ENCODE measurements at regions not wholly inside any gene's neighbourhood (a gene's known extent, or its start where the extent isn't known, plus 50 kb on each side); places are given as distances from the start of the nearest gene placed in this dataset.

DNA sequence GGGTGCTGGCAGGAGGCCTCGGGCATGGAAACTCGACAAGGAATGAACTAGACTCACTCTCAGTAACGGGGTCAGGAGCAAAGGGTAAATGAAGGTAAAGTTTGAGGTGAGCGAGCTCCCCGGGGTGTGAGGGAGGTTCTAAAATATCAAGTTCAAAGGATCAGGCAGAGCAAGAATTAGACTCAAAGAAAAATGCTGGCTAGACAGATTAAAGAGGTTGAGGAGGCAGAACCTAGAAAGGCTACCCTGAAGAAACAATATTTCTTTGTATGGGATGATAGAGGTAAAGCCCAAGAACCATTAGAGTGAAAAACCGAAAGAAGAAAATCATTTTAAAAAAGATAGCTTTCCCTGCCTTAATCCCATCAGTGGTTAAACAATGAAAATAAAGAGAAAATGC, 386.7 kb upstream of the MEF2C start:
- H3K4me3 ChIP-seq = no peak overlapping the region
- no peak for TF ChIP-seq CTCF (IDR thresholded peaks at IDR 0.05)
- H3K27ac ChIP-seq = no peak overlapping the region
- DNase-seq (ENCODE audit: low spot score) = no peak

DNA sequence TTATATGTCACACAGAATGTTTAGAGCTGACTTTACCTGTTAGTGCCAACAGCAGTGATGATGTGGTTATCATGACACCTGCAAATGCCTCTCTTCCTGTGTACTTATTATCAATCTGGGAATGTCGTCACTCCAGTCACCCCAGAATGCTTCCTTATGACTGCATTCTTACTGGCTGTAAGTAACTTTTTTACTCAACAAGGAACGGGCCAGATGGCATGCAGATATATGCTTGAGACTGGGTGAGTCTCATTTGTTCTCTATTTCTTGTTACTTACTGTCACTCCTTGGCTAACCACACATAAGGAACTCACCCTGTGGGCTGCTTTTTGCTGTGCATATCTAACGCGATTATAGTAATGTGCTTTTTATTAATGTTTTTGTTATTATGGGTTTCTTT, 385.5 kb upstream of the MEF2C start:
- Histone ChIP-seq H3K4me3 (no peak overlapping the region), H3K27ac (no peak overlapping the region)
- TF ChIP-seq CTCF (IDR thresholded peaks at IDR 0.05) = no peak
- DNase-seq (ENCODE audit: low spot score) = no peak

GRCh38 chr5:89267788-89268187, 384.8 kb upstream of the MEF2C start:
- DNase-seq (ENCODE audit: low spot score) = no peak
- no peak overlapping the region for H3K4me3 ChIP-seq
- H3K27ac ChIP-seq = no peak overlapping the region
- no peak for TF ChIP-seq CTCF (IDR thresholded peaks at IDR 0.05)

- no peak for DNase-seq (ENCODE audit: low spot score)
- H3K27ac ChIP-seq = no peak overlapping the region
- no peak overlapping the region for H3K4me3 ChIP-seq
- no peak for TF ChIP-seq CTCF (IDR thresholded peaks at IDR 0.05)
These were observed 382.7 kb upstream of the MEF2C start for GRCh38 chr5:89265511-89266179.

DNA sequence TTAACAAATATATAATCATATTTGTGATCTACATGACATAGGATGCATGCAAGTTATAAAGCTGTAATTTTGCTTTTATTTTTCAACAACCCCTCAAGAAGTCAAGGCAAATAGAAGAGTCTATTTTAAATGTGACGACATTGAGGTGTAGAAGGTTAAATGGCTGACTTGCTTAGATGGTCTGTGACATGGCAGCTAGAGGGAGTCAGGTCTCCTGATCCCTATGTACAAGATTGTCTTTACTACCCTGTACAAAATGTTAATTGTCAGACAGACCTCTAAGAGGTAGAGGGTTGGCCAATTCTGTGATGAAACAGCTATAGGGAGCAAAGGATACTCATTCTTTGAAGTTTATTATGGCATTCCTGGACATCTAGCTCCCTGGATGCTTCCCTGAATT, 380.9 kb upstream of the MEF2C start:
- DNase-seq (ENCODE audit: low spot score) = no peak
- Histone ChIP-seq H3K27ac (no peak overlapping the region), H3K4me3 (no peak overlapping the region)
- no peak for TF ChIP-seq CTCF (IDR thresholded peaks at IDR 0.05)

DNA sequence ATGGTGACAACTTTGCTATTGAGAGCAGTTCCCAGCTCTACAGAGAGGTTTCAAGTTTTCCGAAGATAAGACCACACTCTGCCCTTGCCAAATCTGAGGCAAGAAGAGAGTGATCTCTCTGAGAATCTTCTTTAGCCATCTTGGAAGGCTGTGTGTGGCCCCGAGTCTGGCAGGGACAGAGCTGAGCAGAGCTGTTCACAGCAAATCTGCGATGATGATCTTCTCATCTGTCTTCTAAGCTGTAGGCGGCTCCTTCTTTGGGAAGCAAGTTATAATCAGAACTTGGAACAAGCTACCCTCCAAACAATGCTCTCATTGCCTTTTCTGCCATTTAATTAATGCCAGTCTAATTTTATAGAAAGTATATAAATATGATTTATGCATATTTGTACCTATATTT, 379.0 kb upstream of the MEF2C start:
- Histone ChIP-seq H3K4me3 (no peak overlapping the region), H3K27ac (no peak overlapping the region)
- no peak for TF ChIP-seq CTCF (IDR thresholded peaks at IDR 0.05)
- DNase-seq (ENCODE audit: low spot score) = no peak

GRCh38 chr5:89260254-89260653, 377.3 kb upstream of the MEF2C start:
- TF ChIP-seq CTCF (IDR thresholded peaks at IDR 0.05) = no peak
- no peak for DNase-seq (ENCODE audit: low spot score)
- Histone ChIP-seq H3K4me3 (no peak overlapping the region), H3K27ac (no peak overlapping the region)
